Neural progenitor cell (in vitro differentiated cells): ENCODE measurements at regions not wholly inside any gene's neighbourhood (a gene's known extent, or its start where the extent isn't known, plus 50 kb on each side); places are given as distances from the start of the nearest gene placed in this dataset.

Source experiments
- DNase-seq: peaks from one replicate; pipeline ENCODE4 v3.0.0-alpha.2; 2016; ENCODE audit warnings: low spot score
- H2AFZ ChIP-seq: fragments of 200-600 bp; sonication (generic); replicated peaks from 2 replicates; pipeline ENCODE4 v1.6.1; 2016; ENCODE audit warnings: antibody characterized with exemption
- H3F3A ChIP-seq: fragments of 200-600 bp; sonication (generic); 2 replicates; pipeline ENCODE4 v1.6.1; 2016; ENCODE audit warnings: antibody characterized with exemption, low read depth
- H3K27ac ChIP-seq: fragments of 200-600 bp; sonication (generic); 2 replicates; pipeline ENCODE4 v1.5.1; 2016; ENCODE audit warnings: mild to moderate bottlenecking
- H3K27me3 ChIP-seq: fragments of 200-600 bp; sonication (generic); 2 replicates; pipeline ENCODE4 v1.6.1; 2016; ENCODE audit warnings: mild to moderate bottlenecking, moderate library complexity
- H3K36me3 ChIP-seq: fragments of 200-600 bp; sonication (generic); 2 replicates; pipeline ENCODE4 v1.5.1; 2016
- H3K4me1 ChIP-seq: fragments of 200-600 bp; sonication (generic); 2 replicates; pipeline ENCODE4 v1.6.1; 2016; ENCODE audit warnings: mixed run types
- H3K4me2 ChIP-seq: fragments of 200-600 bp; sonication (generic); 2 replicates; pipeline ENCODE4 v1.6.1; 2016
- H3K4me3 ChIP-seq: fragments of 200-600 bp; sonication (generic); 2 replicates; pipeline ENCODE4 v1.5.1; 2016
- H3K79me2 ChIP-seq: fragments of 200-600 bp; sonication (generic); 2 replicates; pipeline ENCODE4 v1.6.1; 2016; ENCODE audit warnings: low read depth
- H3K9ac ChIP-seq: fragments of 200-600 bp; sonication (generic); 2 replicates; pipeline ENCODE4 v1.6.1; 2016
- H3K9me3 ChIP-seq: fragments of 200-600 bp; sonication (generic); 2 replicates; pipeline ENCODE4 v1.5.1; 2016; ENCODE audit warnings: low read depth
- H4K20me1 ChIP-seq: fragments of 200-600 bp; sonication (generic); 2 replicates; pipeline ENCODE4 v1.6.1; 2016; ENCODE audit warnings: low read depth
- H3K27ac Mint-ChIP-seq: 3 replicates; pipeline ENCODE4 v1.8.0; 2021; ENCODE audit warnings: mixed read lengths
- H3K27me3 Mint-ChIP-seq: 2 replicates; pipeline ENCODE4 v1.8.0; 2022; ENCODE audit warnings: low read depth, mild to moderate bottlenecking, inconsistent platforms, moderate library complexity, mixed read lengths; ENCODE audit not compliant: insufficient read depth
- H3K36me3 Mint-ChIP-seq: 3 replicates; pipeline ENCODE4 v1.8.0; 2021; ENCODE audit warnings: mixed read lengths
- H3K4me1 Mint-ChIP-seq: 3 replicates; pipeline ENCODE4 v1.8.0; 2021; ENCODE audit warnings: mixed read lengths
- H3K4me3 Mint-ChIP-seq: 3 replicates; pipeline ENCODE4 v1.8.0; 2021; ENCODE audit warnings: mild to moderate bottlenecking, moderate library complexity, mixed read lengths
- H3K9me3 Mint-ChIP-seq: 3 replicates; pipeline ENCODE4 v1.8.0; 2020; ENCODE audit warnings: mixed read lengths
- CTCF ChIP-seq: fragments of 200-600 bp; sonication (generic); IDR thresholded peaks from 2 replicates; pipeline ENCODE4 v1.5.1; 2017; ENCODE audit warnings: antibody characterized with exemption, mild to moderate bottlenecking
- EZH2 ChIP-seq: fragments of 200-600 bp; sonication (generic); IDR thresholded peaks from 2 replicates; pipeline ENCODE4 v1.6.1; 2017; ENCODE audit warnings: antibody characterized with exemption, mild to moderate bottlenecking, moderate library complexity
- EZH2phosphoT487 ChIP-seq: fragments of 200-600 bp; sonication (generic); IDR thresholded peaks from 2 replicates; pipeline ENCODE4 v1.6.1; 2017; ENCODE audit warnings: antibody characterized with exemption

- Histone ChIP-seq H3K36me3 (no peaks in the 10 kb centered on the region), H3K27me3 (no peaks in the 10 kb centered on the region), H3K9ac (no peak overlapping the region), H3F3A (no peaks in the 10 kb centered on the region), H3K4me1 (no peaks in the 10 kb centered on the region), H2AFZ (no peak overlapping the region), H3K4me3 (no peak overlapping the region), H3K9me3 (no peaks in the 10 kb centered on the region), H3K79me2 (no peaks in the 10 kb centered on the region), H3K4me2 (no peak overlapping the region), H4K20me1 (no peaks in the 10 kb centered on the region), H3K27ac (no peak overlapping the region)
- H3K4me1 Mint-ChIP-seq: peaks cover 4% of the 10 kb centered on the region
- DNase-seq: no peak
- no peak for TF ChIP-seq EZH2phosphoT487
- TF ChIP-seq CTCF: no peak
- no peak for TF ChIP-seq EZH2
- H3K9me3 Mint-ChIP-seq: no peaks in the 10 kb centered on the region
- no peak overlapping the region for H3K27ac Mint-ChIP-seq
- H3K27me3 Mint-ChIP-seq: no peaks in the 10 kb centered on the region
- no peaks in the 10 kb centered on the region for H3K36me3 Mint-ChIP-seq
- H3K4me3 Mint-ChIP-seq: no peak overlapping the region
Observed at GRCh38 chr11:15795378-15795777, 561.0 kb downstream of the SOX6 start.

GRCh38 chr11:15800111-15800800 lies 556.1 kb downstream of the SOX6 start:
- no peaks in the 10 kb centered on the region for H3K79me2 ChIP-seq
- H3K4me3 ChIP-seq: no peak overlapping the region
- no peaks in the 10 kb centered on the region for H3K27me3 Mint-ChIP-seq
- H3K9me3 ChIP-seq: no peaks in the 10 kb centered on the region
- no peak overlapping the region for H3K9ac ChIP-seq
- DNase-seq: no peak
- H3K4me1 ChIP-seq: no peaks in the 10 kb centered on the region
- no peak overlapping the region for H2AFZ ChIP-seq
- no peak for TF ChIP-seq CTCF
- TF ChIP-seq EZH2phosphoT487: no peak
- TF ChIP-seq EZH2: no peak
- peaks cover 8% of the 10 kb centered on the region for H3K9me3 Mint-ChIP-seq
- no peaks in the 10 kb centered on the region for H3K36me3 Mint-ChIP-seq
- H3K4me3 Mint-ChIP-seq: no peak overlapping the region
- peaks cover 13% of the 10 kb centered on the region for H3K4me1 Mint-ChIP-seq
- H3K27ac Mint-ChIP-seq: no peak overlapping the region
- no peaks in the 10 kb centered on the region for H3K36me3 ChIP-seq
- H3K4me2 ChIP-seq: no peak overlapping the region
- H3K27me3 ChIP-seq: no peaks in the 10 kb centered on the region
- no peak overlapping the region for H3K27ac ChIP-seq
- no peaks in the 10 kb centered on the region for H3F3A ChIP-seq
- no peaks in the 10 kb centered on the region for H4K20me1 ChIP-seq

GRCh38 chr11:15801126-15801525 lies 555.2 kb downstream of the SOX6 start:
- H3K4me3 Mint-ChIP-seq: no peak overlapping the region
- Histone ChIP-seq H3F3A (no peaks in the 10 kb centered on the region), H3K27ac (no peak overlapping the region), H3K79me2 (no peaks in the 10 kb centered on the region), H4K20me1 (no peaks in the 10 kb centered on the region), H3K27me3 (no peaks in the 10 kb centered on the region), H3K4me2 (no peak overlapping the region), H3K4me3 (no peak overlapping the region), H2AFZ (no peak overlapping the region), H3K9me3 (no peaks in the 10 kb centered on the region), H3K36me3 (no peaks in the 10 kb centered on the region), H3K4me1 (no peaks in the 10 kb centered on the region), H3K9ac (no peak overlapping the region)
- no peak for DNase-seq
- H3K27me3 Mint-ChIP-seq: no peaks in the 10 kb centered on the region
- H3K27ac Mint-ChIP-seq: no peak overlapping the region
- H3K4me1 Mint-ChIP-seq: peaks cover 13% of the 10 kb centered on the region
- no peaks in the 10 kb centered on the region for H3K36me3 Mint-ChIP-seq
- TF ChIP-seq EZH2phosphoT487: no peak
- TF ChIP-seq EZH2: no peak
- TF ChIP-seq CTCF: no peak
- H3K9me3 Mint-ChIP-seq: peaks cover 8% of the 10 kb centered on the region
